NCI-H146 (cell line): ENCODE measurements at regions not wholly inside any gene's neighbourhood (a gene's known extent, or its start where the extent isn't known, plus 50 kb on each side); places are given as distances from the start of the nearest gene placed in this dataset.

ENCODE experiments used
- DNase-seq: peaks from one replicate; lab custom pipeline; 2025; lab: John Stamatoyannopoulos, UW

DNA sequence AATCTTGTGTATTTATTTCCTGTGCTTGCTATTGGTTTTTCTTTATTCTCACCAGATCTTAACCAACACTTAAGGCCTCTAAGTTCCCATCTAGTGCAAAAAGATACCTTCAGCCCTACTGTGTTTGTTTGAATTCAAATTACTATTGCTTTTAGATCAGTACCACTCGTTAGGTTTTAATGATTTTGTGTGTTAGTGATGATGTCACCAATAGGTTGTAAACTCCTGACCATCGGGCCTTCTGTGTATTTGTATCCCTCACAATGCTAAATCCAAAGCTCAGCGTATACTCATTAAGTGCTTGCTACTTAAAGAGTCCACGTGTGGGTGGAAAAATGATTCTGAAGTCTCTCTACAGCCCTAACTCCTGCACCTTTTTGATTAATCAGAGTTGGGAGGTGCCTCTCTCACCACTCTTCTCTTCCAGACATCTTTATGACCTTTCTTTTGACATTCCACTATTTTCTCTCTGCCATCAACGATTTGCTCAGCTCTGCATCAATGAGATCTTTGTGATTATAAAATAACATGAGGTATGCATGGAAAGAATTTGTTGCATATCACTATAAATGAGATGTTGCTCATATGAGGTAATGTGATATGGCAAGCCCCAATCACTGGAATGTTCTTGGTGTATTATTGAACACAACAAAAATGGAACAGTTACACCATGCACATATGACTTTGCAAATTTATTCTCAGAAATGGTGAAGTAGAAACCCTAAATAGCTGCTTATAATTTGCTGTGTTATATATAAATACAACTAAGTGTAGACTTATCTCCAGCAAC lies 55.1 kb upstream of the LAMA2 start:
- DNase-seq, result no peak

- DNase-seq, result no peak
These were observed 56.3 kb upstream of the LAMA2 start for GRCh38 chr6:128826606-128827005.

DNA sequence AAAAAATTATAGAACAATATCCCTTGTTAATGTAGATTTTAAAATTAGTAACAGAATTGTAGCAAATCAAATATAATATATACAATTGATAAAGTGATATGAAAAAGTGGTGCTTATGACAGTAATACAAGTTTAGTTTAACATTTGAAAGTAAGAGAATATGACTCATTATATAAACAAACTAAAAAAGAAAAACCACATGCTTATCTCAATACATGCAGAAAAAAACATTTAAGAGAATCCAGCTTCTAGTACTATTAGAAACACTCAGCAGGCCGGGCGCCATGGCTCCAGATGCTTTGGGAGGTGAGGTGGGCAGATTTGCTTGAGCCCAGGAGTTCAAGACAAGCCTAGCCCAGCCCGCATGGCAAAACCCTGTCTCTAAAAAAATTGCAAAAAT lies 60.7 kb upstream of the LAMA2 start:
- no peak for DNase-seq

DNA sequence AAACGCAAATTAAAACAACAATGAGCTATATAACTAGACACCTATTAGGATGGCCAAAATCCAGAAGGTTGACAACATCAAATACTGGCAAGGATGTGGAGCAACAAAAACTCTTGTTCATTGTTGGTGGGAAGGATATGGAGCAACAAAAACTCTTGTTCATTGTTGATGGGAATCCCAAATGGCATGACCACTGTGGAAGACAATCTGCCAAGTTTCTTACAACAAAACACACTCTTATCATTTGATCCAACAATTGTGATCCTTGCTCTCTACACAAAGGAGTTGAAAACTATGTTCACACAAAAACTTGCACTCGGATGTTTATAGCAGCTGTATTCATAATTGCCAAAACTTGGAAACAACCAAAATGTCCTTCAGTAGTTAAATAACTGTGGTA lies 61.8 kb upstream of the LAMA2 start:
- no peak for DNase-seq

DNA sequence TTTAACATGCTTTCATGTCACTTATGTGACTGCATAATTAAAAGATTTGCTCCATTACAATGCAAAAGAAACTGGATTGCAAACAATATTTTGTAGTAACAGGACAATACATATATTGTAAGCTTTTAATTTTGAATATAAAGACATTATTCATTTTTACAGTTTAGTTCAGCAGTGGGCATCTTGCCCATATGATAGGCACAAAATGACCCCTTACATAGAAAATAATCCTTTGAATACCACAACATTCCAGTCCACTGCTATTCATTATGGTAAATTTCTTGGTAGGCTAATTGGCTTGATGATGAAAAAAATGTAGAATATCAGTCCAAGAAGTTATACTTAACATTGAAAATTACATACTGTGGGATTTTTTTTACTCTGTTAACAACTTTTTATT lies 74.1 kb upstream of the LAMA2 start:
- DNase-seq, result no peak

GRCh38 chr6:128807577-128807976 lies 75.4 kb upstream of the LAMA2 start:
- DNase-seq, result peak; percentile 33

GRCh38 chr6:128806261-128806660 lies 76.7 kb upstream of the LAMA2 start:
- no peak for DNase-seq

- DNase-seq, result no peak
These were observed 79.0 kb upstream of the LAMA2 start for GRCh38 chr6:128803911-128804310.

GRCh38 chr6:128801621-128802020 lies 81.3 kb upstream of the LAMA2 start:
- no peak for DNase-seq

DNA sequence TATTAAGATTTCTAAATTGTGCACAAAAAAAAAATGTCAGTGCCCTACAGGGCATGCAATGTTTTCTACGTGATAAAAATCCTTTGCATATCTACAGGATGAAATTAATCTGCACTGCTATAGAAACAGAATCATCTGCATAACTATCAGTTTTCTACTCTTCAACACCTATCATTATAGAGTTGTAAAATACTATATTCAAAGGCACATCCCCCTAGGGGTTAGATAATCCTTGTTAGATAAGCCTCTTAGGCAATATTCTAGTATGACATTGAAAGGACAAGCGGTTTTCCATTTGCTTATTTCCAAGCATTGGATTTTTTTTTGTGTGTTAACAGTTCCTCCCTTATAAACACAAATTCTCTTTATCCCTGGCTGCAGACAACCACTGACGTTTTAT lies 98.7 kb upstream of the LAMA2 start:
- peak; percentile 32 for DNase-seq

GRCh38 chr6:128768187-128768586 lies 114.8 kb upstream of the LAMA2 start:
- no peak for DNase-seq

DNA sequence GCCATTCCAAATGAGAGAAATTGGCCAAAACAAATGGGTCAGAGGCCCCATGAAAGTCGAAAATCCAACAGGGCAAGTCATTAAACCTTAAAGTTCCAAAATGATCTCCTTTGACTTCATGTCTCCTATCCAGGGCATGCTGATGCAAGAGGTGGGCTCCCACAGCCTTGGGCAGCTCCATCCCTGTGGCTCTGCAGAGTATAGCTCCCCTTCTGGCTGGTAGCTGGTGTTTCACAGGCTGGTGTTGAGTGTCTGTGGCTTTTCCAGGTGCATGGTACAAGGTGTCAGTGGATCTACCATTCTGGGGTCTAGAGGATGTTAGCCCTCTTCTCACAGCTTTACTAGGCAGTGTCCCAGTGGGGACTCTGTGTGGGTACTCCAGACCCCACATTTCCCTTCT lies 115.2 kb upstream of the LAMA2 start:
- no peak for DNase-seq

DNA sequence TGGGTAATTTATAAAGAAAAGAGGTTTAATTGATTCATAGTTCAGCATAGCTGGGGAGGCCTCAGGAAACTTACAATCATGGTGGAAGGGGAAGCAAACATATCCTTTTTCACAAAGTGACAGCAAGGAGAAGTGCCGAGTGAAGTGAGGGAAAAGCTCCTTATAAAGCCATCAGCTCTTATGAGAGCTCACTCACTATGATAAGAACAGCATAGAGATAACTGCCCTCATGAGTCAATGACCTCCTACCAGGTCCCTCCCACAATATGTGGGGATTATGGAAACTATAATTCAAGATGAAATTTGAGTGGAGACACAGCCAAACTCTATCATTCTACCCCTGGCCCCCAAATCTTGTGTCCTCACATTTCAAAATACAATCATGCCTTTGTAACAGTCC lies 115.8 kb upstream of the LAMA2 start:
- DNase-seq, result no peak

- no peak for DNase-seq
These were observed 119.2 kb upstream of the LAMA2 start for GRCh38 chr6:128763599-128764300.

DNA sequence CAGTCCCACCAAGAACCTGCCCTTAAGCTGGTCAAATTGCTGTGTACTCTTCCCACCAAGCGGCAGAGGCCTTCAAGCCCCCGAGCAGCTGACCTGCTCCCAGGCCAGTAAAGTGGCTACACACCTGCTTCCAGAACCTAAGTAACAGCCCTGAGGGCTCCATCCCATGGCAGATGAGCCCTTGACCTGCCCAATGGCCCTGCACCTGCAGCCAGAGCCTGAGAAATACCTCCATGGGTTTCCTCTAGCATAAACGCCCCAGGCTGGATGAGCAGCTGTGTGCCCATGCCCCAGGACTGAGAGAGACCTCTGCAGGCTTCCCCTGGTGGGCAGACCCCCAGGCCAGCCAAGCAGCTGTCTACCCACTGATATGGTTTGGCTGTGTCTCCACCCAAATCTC lies 123.0 kb upstream of the LAMA2 start:
- peak; percentile 14 for DNase-seq

GRCh38 chr6:128759447-128759846 lies 123.5 kb upstream of the LAMA2 start:
- DNase-seq, result no peak

DNA sequence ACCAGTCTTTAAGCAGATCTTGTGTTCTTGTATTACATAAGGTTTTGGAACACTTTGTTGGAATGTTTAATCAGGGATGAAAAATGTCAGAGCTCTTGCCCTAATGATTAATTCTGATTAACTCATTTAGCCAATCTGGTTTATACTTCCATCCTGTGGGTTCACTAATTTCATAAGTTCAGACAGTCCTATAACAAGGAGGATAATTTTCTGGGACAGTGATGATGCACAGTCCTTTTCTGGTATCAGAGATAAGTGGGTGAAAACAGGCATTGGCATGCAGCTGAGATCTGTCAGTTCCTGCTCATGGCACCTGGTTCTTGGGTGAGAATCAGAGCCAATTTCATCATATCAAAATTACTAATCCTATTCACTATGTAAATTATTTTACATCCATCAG lies 125.0 kb upstream of the LAMA2 start:
- DNase-seq, result no peak

DNA sequence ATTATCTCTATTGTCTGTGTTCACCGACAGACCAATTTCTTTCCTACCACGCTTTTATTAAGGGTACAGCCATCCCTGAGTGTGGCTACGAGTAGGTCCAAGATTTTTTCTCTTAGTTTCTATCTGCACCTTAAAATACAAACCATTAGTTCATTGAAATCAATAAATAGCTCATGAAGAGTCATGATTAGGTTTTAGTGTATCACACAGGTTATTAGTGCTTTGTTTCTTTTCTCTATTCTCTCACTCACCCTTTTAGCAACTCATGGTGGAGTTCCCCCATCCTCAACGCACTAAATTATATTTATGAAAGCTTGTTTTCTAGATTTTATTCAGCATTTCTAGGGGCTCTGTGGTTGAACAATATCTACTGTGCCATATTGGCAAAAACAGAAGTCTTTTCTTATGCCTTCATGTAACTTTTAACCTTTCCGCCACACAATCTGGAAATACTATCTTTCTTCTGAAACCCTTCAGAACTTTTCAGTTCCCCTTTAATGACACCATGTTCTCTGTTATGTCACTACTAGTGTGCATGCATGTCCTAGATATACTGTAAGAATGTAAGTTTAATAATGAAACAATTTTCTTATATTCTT lies 128.2 kb upstream of the LAMA2 start:
- no peak for DNase-seq

GRCh38 chr6:128743974-128744765 lies 138.8 kb upstream of the LAMA2 start:
- DNase-seq, result no peak

- no peak for DNase-seq
These were observed 140.0 kb upstream of the LAMA2 start for GRCh38 chr6:128742900-128743299.

- DNase-seq, result no peak
These were observed 142.0 kb upstream of the LAMA2 start for GRCh38 chr6:128740951-128741350.

- DNase-seq, result no peak
These were observed 143.8 kb upstream of the LAMA2 start for GRCh38 chr6:128739112-128739511.

- DNase-seq, result no peak
These were observed 144.8 kb upstream of the LAMA2 start for GRCh38 chr6:128738112-128738511.
